ENCODE measurements at regions not wholly inside any gene's neighbourhood (a gene's known extent, or its start where the extent isn't known, plus 50 kb on each side); places are given as distances from the start of the nearest gene placed in this dataset.

- Histone ChIP-seq H3K27me3 (replicated peaks in 2 of 5; ENCODE audit: control insufficient read depth in 4 of 5, insufficient read depth in 5 of 5, low read length in 4 of 5) (peaks cover 0 to 4% (median 0%) of the 10 kb centered on the region in 5 experiments), H3K4me1 (ENCODE audit: control extremely low read depth in 1 of 4, control insufficient read depth in 4 of 4, insufficient read depth in 4 of 4, low read length in 3 of 4) (no peaks in the 10 kb centered on the region), H3K4me3 (ENCODE audit: control insufficient read depth in 1 of 7, extremely low read depth in 1 of 7, insufficient read depth in 4 of 7, low read depth in 2 of 7, low read length in 6 of 7) (no peak overlapping the region), H3K27ac (ENCODE audit: insufficient read depth in 1 of 2, low read depth in 1 of 2, low read length in 2 of 2, poor library complexity in 1 of 2, severe bottlenecking in 2 of 2) (no peak overlapping the region), H3K9me3 (ENCODE audit: control extremely low read depth in 1 of 5, control insufficient read depth in 4 of 5, insufficient read depth in 2 of 5, low read depth in 1 of 5, low read length in 4 of 5) (no peaks in the 10 kb centered on the region), H3K36me3 (ENCODE audit: control insufficient read depth in 4 of 4, insufficient read depth in 4 of 4, low read length in 3 of 4) (no peaks in the 10 kb centered on the region)
- no peak for DNase-seq
- 97% methylated on average over 5 of the region's 6 CpGs for WGBS (ENCODE audit: insufficient coverage)
- ChIA-PET CTCF (interaction anchor here (1.1 kb wide), 1 partner anchor 9 kb away, joined by 3 read pairs; no protein-coding TSS in a partner anchor), POLR2A (no interaction called here)
Measured at GRCh38 chr16:17566656-17567450, 96.1 kb upstream of the XYLT1 start.

GRCh38 chr16:17566075-17566474 is 95.3 kb upstream of the XYLT1 start:
- ChIA-PET CTCF (no interaction called here), POLR2A (no interaction called here)
- no CpG with 5 or more reads among the region's 1 CpG for WGBS (ENCODE audit: insufficient coverage)
- Histone ChIP-seq H3K4me3 (ENCODE audit: control insufficient read depth in 1 of 7, extremely low read depth in 1 of 7, insufficient read depth in 4 of 7, low read depth in 2 of 7, low read length in 6 of 7) (no peak overlapping the region), H3K4me1 (ENCODE audit: control extremely low read depth in 1 of 4, control insufficient read depth in 4 of 4, insufficient read depth in 4 of 4, low read length in 3 of 4) (no peaks in the 10 kb centered on the region), H3K9me3 (ENCODE audit: control extremely low read depth in 1 of 5, control insufficient read depth in 4 of 5, insufficient read depth in 2 of 5, low read depth in 1 of 5, low read length in 4 of 5) (no peaks in the 10 kb centered on the region), H3K27me3 (replicated peaks in 2 of 5; ENCODE audit: control insufficient read depth in 4 of 5, insufficient read depth in 5 of 5, low read length in 4 of 5) (peaks cover 0 to 4% (median 0%) of the 10 kb centered on the region in 5 experiments), H3K36me3 (ENCODE audit: control insufficient read depth in 4 of 4, insufficient read depth in 4 of 4, low read length in 3 of 4) (no peaks in the 10 kb centered on the region), H3K27ac (ENCODE audit: insufficient read depth in 1 of 2, low read depth in 1 of 2, low read length in 2 of 2, poor library complexity in 1 of 2, severe bottlenecking in 2 of 2) (no peak overlapping the region)
- no peak for DNase-seq

- no peak for DNase-seq
- H3K4me1 ChIP-seq (ENCODE audit: control extremely low read depth in 1 of 4, control insufficient read depth in 4 of 4, insufficient read depth in 4 of 4, low read length in 3 of 4): no peaks in the 10 kb centered on the region
- H3K4me3 ChIP-seq (ENCODE audit: control insufficient read depth in 1 of 7, extremely low read depth in 1 of 7, insufficient read depth in 4 of 7, low read depth in 2 of 7, low read length in 6 of 7): no peak overlapping the region
- no peaks in the 10 kb centered on the region for H3K36me3 ChIP-seq (ENCODE audit: control insufficient read depth in 4 of 4, insufficient read depth in 4 of 4, low read length in 3 of 4)
- peaks cover 0 to 4% (median 0%) of the 10 kb centered on the region in 5 experiments for H3K27me3 ChIP-seq (replicated peaks in 2 of 5; ENCODE audit: control insufficient read depth in 4 of 5, insufficient read depth in 5 of 5, low read length in 4 of 5)
- CTCF ChIA-PET: no interaction called here
- H3K27ac ChIP-seq (ENCODE audit: insufficient read depth in 1 of 2, low read depth in 1 of 2, low read length in 2 of 2, poor library complexity in 1 of 2, severe bottlenecking in 2 of 2): no peak overlapping the region
- WGBS (ENCODE audit: insufficient coverage): 100% methylated on average over 3 of the region's 3 CpGs
- POLR2A ChIA-PET: no interaction called here
- no peaks in the 10 kb centered on the region for H3K9me3 ChIP-seq (ENCODE audit: control extremely low read depth in 1 of 5, control insufficient read depth in 4 of 5, insufficient read depth in 2 of 5, low read depth in 1 of 5, low read length in 4 of 5)
Measured at GRCh38 chr16:17565605-17566004, 94.8 kb upstream of the XYLT1 start.

- Histone ChIP-seq H3K36me3 (ENCODE audit: control insufficient read depth in 4 of 4, insufficient read depth in 4 of 4, low read length in 3 of 4) (no peaks in the 10 kb centered on the region), H3K27me3 (replicated peaks in 2 of 5; ENCODE audit: control insufficient read depth in 4 of 5, insufficient read depth in 5 of 5, low read length in 4 of 5) (no peaks in the 10 kb centered on the region), H3K9me3 (ENCODE audit: control extremely low read depth in 1 of 5, control insufficient read depth in 4 of 5, insufficient read depth in 2 of 5, low read depth in 1 of 5, low read length in 4 of 5) (no peaks in the 10 kb centered on the region), H3K4me3 (ENCODE audit: control insufficient read depth in 1 of 7, extremely low read depth in 1 of 7, insufficient read depth in 4 of 7, low read depth in 2 of 7, low read length in 6 of 7) (no peak overlapping the region), H3K4me1 (ENCODE audit: control extremely low read depth in 1 of 4, control insufficient read depth in 4 of 4, insufficient read depth in 4 of 4, low read length in 3 of 4) (no peaks in the 10 kb centered on the region), H3K27ac (ENCODE audit: insufficient read depth in 1 of 2, low read depth in 1 of 2, low read length in 2 of 2, poor library complexity in 1 of 2, severe bottlenecking in 2 of 2) (no peak overlapping the region)
- ChIA-PET CTCF (interaction anchor here (0.6 kb wide), 1 partner anchor 310 kb away, joined by 4 read pairs; no protein-coding TSS in a partner anchor), POLR2A (no interaction called here)
- 75% methylated on average over 5 of the region's 6 CpGs for WGBS (ENCODE audit: insufficient coverage)
- DNase-seq: no peak
Measured at GRCh38 chr16:17564856-17565255, 94.1 kb upstream of the XYLT1 start.

GRCh38 chr16:17563323-17564091 is 92.7 kb upstream of the XYLT1 start:
- WGBS (ENCODE audit: insufficient coverage): 75% methylated on average over 3 of the region's 8 CpGs
- CTCF ChIA-PET: no interaction called here
- H3K9me3 ChIP-seq (ENCODE audit: control extremely low read depth in 1 of 5, control insufficient read depth in 4 of 5, insufficient read depth in 2 of 5, low read depth in 1 of 5, low read length in 4 of 5): no peaks in the 10 kb centered on the region
- no peak for DNase-seq
- H3K36me3 ChIP-seq (ENCODE audit: control insufficient read depth in 4 of 4, insufficient read depth in 4 of 4, low read length in 3 of 4): no peaks in the 10 kb centered on the region
- POLR2A ChIA-PET: no interaction called here
- no peak overlapping the region for H3K4me3 ChIP-seq (ENCODE audit: control insufficient read depth in 1 of 7, extremely low read depth in 1 of 7, insufficient read depth in 4 of 7, low read depth in 2 of 7, low read length in 6 of 7)
- no peaks in the 10 kb centered on the region for H3K27me3 ChIP-seq (replicated peaks in 2 of 5; ENCODE audit: control insufficient read depth in 4 of 5, insufficient read depth in 5 of 5, low read length in 4 of 5)
- no peak overlapping the region for H3K27ac ChIP-seq (ENCODE audit: insufficient read depth in 1 of 2, low read depth in 1 of 2, low read length in 2 of 2, poor library complexity in 1 of 2, severe bottlenecking in 2 of 2)
- H3K4me1 ChIP-seq (ENCODE audit: control extremely low read depth in 1 of 4, control insufficient read depth in 4 of 4, insufficient read depth in 4 of 4, low read length in 3 of 4): no peaks in the 10 kb centered on the region

- POLR2A ChIA-PET: no interaction called here
- H3K27ac ChIP-seq (ENCODE audit: insufficient read depth in 1 of 2, low read depth in 1 of 2, low read length in 2 of 2, poor library complexity in 1 of 2, severe bottlenecking in 2 of 2): no peak overlapping the region
- no peaks in the 10 kb centered on the region for H3K27me3 ChIP-seq (replicated peaks in 2 of 5; ENCODE audit: control insufficient read depth in 4 of 5, insufficient read depth in 5 of 5, low read length in 4 of 5)
- no peaks in the 10 kb centered on the region for H3K4me1 ChIP-seq (ENCODE audit: control extremely low read depth in 1 of 4, control insufficient read depth in 4 of 4, insufficient read depth in 4 of 4, low read length in 3 of 4)
- H3K9me3 ChIP-seq (ENCODE audit: control extremely low read depth in 1 of 5, control insufficient read depth in 4 of 5, insufficient read depth in 2 of 5, low read depth in 1 of 5, low read length in 4 of 5): no peaks in the 10 kb centered on the region
- CTCF ChIA-PET: no interaction called here
- WGBS (ENCODE audit: insufficient coverage): 96% methylated on average over 10 of the region's 10 CpGs
- no peak for DNase-seq
- no peak overlapping the region for H3K4me3 ChIP-seq (ENCODE audit: control insufficient read depth in 1 of 7, extremely low read depth in 1 of 7, insufficient read depth in 4 of 7, low read depth in 2 of 7, low read length in 6 of 7)
- H3K36me3 ChIP-seq (ENCODE audit: control insufficient read depth in 4 of 4, insufficient read depth in 4 of 4, low read length in 3 of 4): no peaks in the 10 kb centered on the region
Measured at GRCh38 chr16:17561056-17561455, 90.3 kb upstream of the XYLT1 start.

GRCh38 chr16:17560548-17560947 is 89.8 kb upstream of the XYLT1 start:
- Histone ChIP-seq H3K9me3 (ENCODE audit: control extremely low read depth in 1 of 5, control insufficient read depth in 4 of 5, insufficient read depth in 2 of 5, low read depth in 1 of 5, low read length in 4 of 5) (no peaks in the 10 kb centered on the region), H3K4me3 (ENCODE audit: control insufficient read depth in 1 of 7, extremely low read depth in 1 of 7, insufficient read depth in 4 of 7, low read depth in 2 of 7, low read length in 6 of 7) (no peak overlapping the region), H3K36me3 (ENCODE audit: control insufficient read depth in 4 of 4, insufficient read depth in 4 of 4, low read length in 3 of 4) (no peaks in the 10 kb centered on the region), H3K27me3 (replicated peaks in 2 of 5; ENCODE audit: control insufficient read depth in 4 of 5, insufficient read depth in 5 of 5, low read length in 4 of 5) (no peaks in the 10 kb centered on the region), H3K4me1 (ENCODE audit: control extremely low read depth in 1 of 4, control insufficient read depth in 4 of 4, insufficient read depth in 4 of 4, low read length in 3 of 4) (no peaks in the 10 kb centered on the region), H3K27ac (ENCODE audit: insufficient read depth in 1 of 2, low read depth in 1 of 2, low read length in 2 of 2, poor library complexity in 1 of 2, severe bottlenecking in 2 of 2) (no peak overlapping the region)
- ChIA-PET POLR2A (no interaction called here), CTCF (interaction anchor here (1.0 kb wide), 1 partner anchor 421 kb away, joined by 4 read pairs; no protein-coding TSS in a partner anchor)
- 100% methylated on average over 2 of the region's 3 CpGs for WGBS (ENCODE audit: insufficient coverage)
- no peak for DNase-seq
